MCF 10A (cell line): ENCODE measurements at regions not wholly inside any gene's neighbourhood (a gene's known extent, or its start where the extent isn't known, plus 50 kb on each side); places are given as distances from the start of the nearest gene placed in this dataset.
"Not testable (repeated sequence)": the region's sequence is repeated elsewhere in the genome, so short reads cannot be mapped to it uniquely, and the experiment has no call there.

Experiments
- BruUV-seq: library from RNA; stranded (reverse); fragments of 400-500 nt; replicated peaks from 2 replicates; lab custom pipeline; 2021; lab: Mats Ljungman, UMichigan
- CTCF ChIA-PET: fragments of 300-600 bp; sonication (Branson Sonifier 250); formaldehyde crosslinking; extraction: SDS; loops from one replicate; lab custom pipeline; 2021; ENCODE audit warnings: antibody characterized with exemption, inconsistent platforms; lab: Yijun Ruan, JAX
- POLR2A ChIA-PET: fragments of 300-600, 350-650 bp; sonication (Branson Sonifier 250); formaldehyde crosslinking; extraction: SDS; loops from one replicate; lab custom pipeline; 2020; ENCODE audit warnings: antibody characterized with exemption, inconsistent platforms; lab: Yijun Ruan, JAX
- DNase-seq: peaks from one replicate; pipeline ENCODE4 v3.0.0-alpha.2; 2018; ENCODE audit not compliant: unreplicated experiment
- H3K27ac Mint-ChIP-seq: one replicate; pipeline ENCODE4 v1.8.0; 2022; ENCODE audit warnings: mild to moderate bottlenecking, low read depth, mixed read lengths; ENCODE audit not compliant: unreplicated experiment
- H3K27me3 Mint-ChIP-seq: one replicate; pipeline ENCODE4 v1.8.0; 2022; ENCODE audit warnings: mixed read lengths; ENCODE audit not compliant: insufficient read depth, unreplicated experiment
- H3K36me3 Mint-ChIP-seq: one replicate; pipeline ENCODE4 v1.8.0; 2022; ENCODE audit warnings: mild to moderate bottlenecking, moderate library complexity, mixed read lengths; ENCODE audit not compliant: insufficient read depth, unreplicated experiment
- H3K4me1 Mint-ChIP-seq: one replicate; pipeline ENCODE4 v1.8.0; 2022; ENCODE audit warnings: mixed read lengths; ENCODE audit not compliant: insufficient read depth, unreplicated experiment
- H3K4me3 Mint-ChIP-seq: one replicate; pipeline ENCODE4 v1.8.0; 2022; ENCODE audit warnings: mild to moderate bottlenecking, moderate library complexity, mixed read lengths; ENCODE audit not compliant: unreplicated experiment
- H3K9me3 Mint-ChIP-seq: one replicate; pipeline ENCODE4 v1.8.0; 2022; ENCODE audit warnings: mixed read lengths; ENCODE audit not compliant: unreplicated experiment
- intact Hi-C: fragments of 100-400 bp; cut with micrococcal nuclease; formaldehyde crosslinking; loops from 2 replicates; pipeline ENCODE4 v1.14.1; 2022
- TF ChIP-seq, protein P1 (sequence below): fragments of 200-600 bp; IDR thresholded peaks from one replicate; pipeline ENCODE4 v1.8.0; 2022; ENCODE audit warnings: antibody characterized with exemption, mild to moderate bottlenecking; ENCODE audit not compliant: unreplicated experiment

DNA sequence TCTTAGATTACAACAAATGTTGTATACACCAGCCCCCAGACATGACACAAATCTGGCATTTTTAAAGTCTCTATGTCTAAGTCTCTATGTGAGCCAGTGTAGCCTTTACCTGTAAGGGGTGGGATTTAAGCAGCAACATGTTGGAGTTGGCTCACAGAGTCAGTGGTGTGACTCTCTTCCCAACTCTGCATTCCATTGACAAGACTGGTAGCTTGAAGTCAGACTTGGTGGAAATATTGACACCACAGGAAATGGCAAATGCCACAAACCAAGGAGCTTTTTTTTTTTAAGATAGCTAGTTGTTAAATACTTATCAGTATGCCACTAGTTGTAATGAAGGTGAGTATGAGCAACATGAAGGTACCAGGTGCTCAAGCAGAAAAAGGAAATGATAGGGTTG is 103.1 kb upstream of the SMLR1 start:
- BruUV-seq = no TSS peak
- ChIA-PET POLR2A (no interaction called here), CTCF (interaction anchor here (0.7 kb wide), 1 partner anchor 366 kb away, joined by 3 read pairs; no protein-coding TSS in a partner anchor)
- H3K9me3 Mint-ChIP-seq = peaks cover 5% of the 10 kb centered on the region
- no peak overlapping the region for H3K27ac Mint-ChIP-seq
- H3K27me3 Mint-ChIP-seq = no peaks in the 10 kb centered on the region
- no peaks in the 10 kb centered on the region for H3K36me3 Mint-ChIP-seq
- H3K4me1 Mint-ChIP-seq = no peaks in the 10 kb centered on the region
- TF ChIP-seq, protein P1, sequence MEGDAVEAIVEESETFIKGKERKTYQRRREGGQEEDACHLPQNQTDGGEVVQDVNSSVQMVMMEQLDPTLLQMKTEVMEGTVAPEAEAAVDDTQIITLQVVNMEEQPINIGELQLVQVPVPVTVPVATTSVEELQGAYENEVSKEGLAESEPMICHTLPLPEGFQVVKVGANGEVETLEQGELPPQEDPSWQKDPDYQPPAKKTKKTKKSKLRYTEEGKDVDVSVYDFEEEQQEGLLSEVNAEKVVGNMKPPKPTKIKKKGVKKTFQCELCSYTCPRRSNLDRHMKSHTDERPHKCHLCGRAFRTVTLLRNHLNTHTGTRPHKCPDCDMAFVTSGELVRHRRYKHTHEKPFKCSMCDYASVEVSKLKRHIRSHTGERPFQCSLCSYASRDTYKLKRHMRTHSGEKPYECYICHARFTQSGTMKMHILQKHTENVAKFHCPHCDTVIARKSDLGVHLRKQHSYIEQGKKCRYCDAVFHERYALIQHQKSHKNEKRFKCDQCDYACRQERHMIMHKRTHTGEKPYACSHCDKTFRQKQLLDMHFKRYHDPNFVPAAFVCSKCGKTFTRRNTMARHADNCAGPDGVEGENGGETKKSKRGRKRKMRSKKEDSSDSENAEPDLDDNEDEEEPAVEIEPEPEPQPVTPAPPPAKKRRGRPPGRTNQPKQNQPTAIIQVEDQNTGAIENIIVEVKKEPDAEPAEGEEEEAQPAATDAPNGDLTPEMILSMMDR = no peak
- intact Hi-C loops = no loop called here
- no peak for DNase-seq
- no peak overlapping the region for H3K4me3 Mint-ChIP-seq

GRCh38 chr6:130725551-130725950 is 101.7 kb upstream of the SMLR1 start:
- CTCF ChIA-PET = interaction anchor here (0.9 kb wide), 1 partner anchor 27 kb away, joined by 6 read pairs; no protein-coding TSS in a partner anchor
- POLR2A ChIA-PET = no interaction called here
- Mint-ChIP-seq H3K4me3 (no peak overlapping the region), H3K9me3 (peaks cover 5% of the 10 kb centered on the region), H3K4me1 (no peaks in the 10 kb centered on the region), H3K36me3 (no peaks in the 10 kb centered on the region), H3K27ac (no peak overlapping the region), H3K27me3 (no peaks in the 10 kb centered on the region)
- DNase-seq = no peak
- TF ChIP-seq, protein P1 = no peak
- intact Hi-C loops = no loop called here
- no TSS peak for BruUV-seq

DNA sequence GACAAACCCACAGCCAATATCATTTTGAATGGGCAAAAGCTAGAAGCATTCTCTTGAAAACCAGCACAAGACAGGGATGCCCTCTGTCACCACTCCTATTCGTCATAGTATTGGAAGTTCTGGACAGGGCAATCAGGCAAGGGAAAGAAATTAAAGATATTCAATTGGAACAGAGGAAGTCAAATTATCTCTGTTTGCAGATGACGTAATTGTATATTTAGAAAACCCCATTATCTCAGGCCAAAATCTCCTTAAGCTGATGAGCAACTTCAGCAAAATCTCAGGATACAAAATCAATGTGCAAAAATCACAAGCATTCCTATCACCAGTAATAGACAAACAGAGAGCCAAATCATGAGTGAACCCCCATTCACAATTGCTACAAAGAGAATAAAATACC is 99.1 kb upstream of the SMLR1 start:
- H3K36me3 Mint-ChIP-seq, H3K27ac Mint-ChIP-seq, BruUV-seq, H3K4me1 Mint-ChIP-seq, DNase-seq, H3K9me3 Mint-ChIP-seq, H3K4me3 Mint-ChIP-seq, H3K27me3 Mint-ChIP-seq, intact Hi-C loops, POLR2A ChIA-PET: not testable (repeated sequence)
- CTCF ChIA-PET = interaction anchor here (0.6 kb wide), 1 partner anchor 68 kb away, joined by 3 read pairs; no protein-coding TSS in a partner anchor

DNA sequence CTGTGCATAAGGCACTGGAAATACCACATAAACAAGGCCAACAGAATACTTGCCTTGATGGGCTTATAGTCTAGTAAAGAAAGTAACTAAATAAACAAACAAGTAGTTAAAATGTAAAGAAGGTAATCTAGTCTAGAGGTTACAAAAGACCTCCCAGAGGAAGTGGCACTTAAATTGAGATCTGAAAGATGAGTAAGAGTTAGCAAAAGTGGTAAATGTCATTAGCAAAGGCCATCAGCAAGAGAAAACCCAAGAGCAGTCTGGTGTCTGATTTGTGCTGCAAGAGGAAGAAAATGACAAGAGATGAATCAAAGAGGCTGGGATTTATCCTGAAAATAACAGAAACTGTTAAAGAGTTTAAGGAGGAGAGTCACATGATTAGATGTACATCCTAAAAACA is 96.6 kb upstream of the SMLR1 start:
- ChIA-PET CTCF (interaction anchor here (0.6 kb wide), 1 partner anchor 10 kb away, joined by 3 read pairs; no protein-coding TSS in a partner anchor), POLR2A (no interaction called here)
- TF ChIP-seq, protein P1 = no peak
- no peak overlapping the region for H3K27ac Mint-ChIP-seq
- no peaks in the 10 kb centered on the region for H3K36me3 Mint-ChIP-seq
- H3K4me3 Mint-ChIP-seq = no peak overlapping the region
- no peak for DNase-seq
- intact Hi-C loops = no loop called here
- H3K9me3 Mint-ChIP-seq = peaks cover 5% of the 10 kb centered on the region
- no TSS peak for BruUV-seq
- H3K27me3 Mint-ChIP-seq = no peaks in the 10 kb centered on the region
- no peaks in the 10 kb centered on the region for H3K4me1 Mint-ChIP-seq

GRCh38 chr6:130734161-130734560 is 93.0 kb upstream of the SMLR1 start:
- BruUV-seq = no TSS peak
- Mint-ChIP-seq H3K27me3 (no peaks in the 10 kb centered on the region), H3K36me3 (no peaks in the 10 kb centered on the region), H3K9me3 (no peaks in the 10 kb centered on the region), H3K4me3 (no peak overlapping the region), H3K4me1 (no peaks in the 10 kb centered on the region), H3K27ac (no peak overlapping the region)
- ChIA-PET CTCF (interaction anchor here (0.6 to 0.7 kb wide), 2 partner anchors 33 to 759 kb away, joined by 3 to 5 read pairs; no protein-coding TSS in a partner anchor), POLR2A (interaction anchor here (0.9 kb wide), 1 partner anchor 9 kb away, joined by 4 read pairs; no protein-coding TSS in a partner anchor)
- DNase-seq = no peak
- intact Hi-C loops = no loop called here
- TF ChIP-seq, protein P1 = no peak
